ACC112 (cell line): ENCODE measurements at regions not wholly inside any gene's neighbourhood (a gene's known extent, or its start where the extent isn't known, plus 50 kb on each side); places are given as distances from the start of the nearest gene placed in this dataset.

Source experiments
- H2AFZ ChIP-seq: fragments of 200-600 bp; sonication (generic); one replicate; pipeline ENCODE4 v1.6.0; 2017; ENCODE audit warnings: antibody characterized with exemption, low read length; ENCODE audit not compliant: unreplicated experiment
- H3K27ac ChIP-seq: fragments of 200-600 bp; sonication (generic); 2 replicates; pipeline ENCODE4 v1.5.1; 2014; ENCODE audit warnings: low read depth, mild to moderate bottlenecking, antibody characterized with exemption, low read length, moderate library complexity
- H3K27me3 ChIP-seq: fragments of 200-600 bp; sonication (generic); 2 replicates; pipeline ENCODE4 v1.6.1; 2014; ENCODE audit warnings: mild to moderate bottlenecking, antibody characterized with exemption, low read length, moderate library complexity, mixed read lengths; ENCODE audit not compliant: insufficient read depth
- H3K36me3 ChIP-seq: fragments of 200-600 bp; sonication (generic); 2 replicates; pipeline ENCODE4 v1.6.1; 2016; ENCODE audit warnings: mild to moderate bottlenecking, antibody characterized with exemption, low read length, moderate library complexity, mixed read lengths; ENCODE audit not compliant: insufficient read depth
- H3K4me1 ChIP-seq: fragments of 200-600 bp; sonication (generic); one replicate; pipeline ENCODE4 v1.6.1; 2016; ENCODE audit warnings: low read length, mixed read lengths; ENCODE audit not compliant: insufficient read depth, unreplicated experiment, control insufficient read depth
- H3K4me3 ChIP-seq: fragments of 200-600 bp; sonication (generic); 2 replicates; pipeline ENCODE4 v1.5.1; 2014; ENCODE audit warnings: mild to moderate bottlenecking, low read depth, low read length
- H3K79me2 ChIP-seq: fragments of 200-600 bp; sonication (generic); one replicate; pipeline ENCODE4 v1.6.0; 2016; ENCODE audit warnings: low read length; ENCODE audit not compliant: control insufficient read depth, unreplicated experiment, insufficient read depth

DNA sequence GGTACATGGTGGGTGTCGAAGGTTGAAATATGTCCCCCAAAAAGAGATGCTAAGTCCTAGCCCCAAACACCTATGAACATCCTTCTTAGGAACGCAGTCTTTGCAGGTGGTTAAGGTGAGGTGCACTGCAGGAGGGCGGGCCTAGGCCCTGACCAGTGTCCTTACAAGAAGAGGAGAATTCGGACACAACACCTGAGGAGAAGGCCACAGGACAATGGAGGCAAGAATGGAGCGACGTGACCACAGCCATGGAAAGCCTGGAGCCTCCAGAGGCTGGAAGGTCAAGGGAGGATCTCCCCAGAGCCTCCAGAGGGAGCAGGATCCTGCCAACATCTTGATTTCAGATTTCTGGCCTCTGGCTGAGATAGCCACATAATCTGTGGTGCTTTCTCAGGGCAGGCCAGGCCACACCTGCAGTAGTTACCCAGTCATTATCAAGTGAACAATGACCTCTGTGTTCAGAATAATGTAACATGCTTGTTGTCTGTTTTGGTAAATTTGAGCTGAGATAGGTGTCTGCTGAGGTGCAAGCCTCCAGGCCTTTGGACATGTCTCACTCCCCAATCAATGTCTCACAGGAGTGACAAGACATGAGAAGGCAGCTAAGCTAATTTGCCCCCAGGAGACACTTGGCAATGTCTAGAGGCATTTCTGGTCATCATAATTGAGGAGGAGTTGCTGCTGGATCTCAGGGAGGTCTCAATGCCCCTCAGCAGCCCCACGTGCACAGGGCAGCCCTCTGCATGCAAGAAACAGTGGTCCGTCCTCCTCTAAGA is 498.9 kb downstream of the BRD1 start:
- Histone ChIP-seq H2AFZ (no peak overlapping the region), H3K36me3 (no peaks in the 10 kb centered on the region), H3K4me1 (no peaks in the 10 kb centered on the region), H3K4me3 (no peak overlapping the region), H3K27me3 (no peaks in the 10 kb centered on the region), H3K27ac (no peak overlapping the region), H3K79me2 (no peaks in the 10 kb centered on the region)

DNA sequence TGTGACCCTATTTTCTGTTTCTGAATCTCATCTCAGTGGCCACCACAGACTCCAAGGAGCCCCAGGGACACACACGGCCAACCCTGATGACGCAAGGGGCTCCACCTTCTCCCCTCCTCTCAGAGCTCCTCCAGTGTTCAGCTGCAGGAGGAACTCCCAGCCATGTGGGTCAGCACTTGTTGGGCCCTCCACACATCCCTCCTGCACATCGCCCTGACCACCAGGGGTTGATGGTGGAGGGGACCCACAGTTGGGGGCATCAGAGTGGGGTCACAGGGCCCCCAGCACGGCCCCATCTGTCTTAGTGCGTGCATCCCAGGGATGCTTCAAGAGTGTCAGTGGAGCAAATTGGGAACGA is 499.6 kb downstream of the BRD1 start:
- no peak overlapping the region for H2AFZ ChIP-seq
- H3K4me1 ChIP-seq = no peaks in the 10 kb centered on the region
- H3K36me3 ChIP-seq = no peaks in the 10 kb centered on the region
- no peaks in the 10 kb centered on the region for H3K79me2 ChIP-seq
- H3K27ac ChIP-seq = no peak overlapping the region
- H3K27me3 ChIP-seq = no peaks in the 10 kb centered on the region
- no peak overlapping the region for H3K4me3 ChIP-seq

DNA sequence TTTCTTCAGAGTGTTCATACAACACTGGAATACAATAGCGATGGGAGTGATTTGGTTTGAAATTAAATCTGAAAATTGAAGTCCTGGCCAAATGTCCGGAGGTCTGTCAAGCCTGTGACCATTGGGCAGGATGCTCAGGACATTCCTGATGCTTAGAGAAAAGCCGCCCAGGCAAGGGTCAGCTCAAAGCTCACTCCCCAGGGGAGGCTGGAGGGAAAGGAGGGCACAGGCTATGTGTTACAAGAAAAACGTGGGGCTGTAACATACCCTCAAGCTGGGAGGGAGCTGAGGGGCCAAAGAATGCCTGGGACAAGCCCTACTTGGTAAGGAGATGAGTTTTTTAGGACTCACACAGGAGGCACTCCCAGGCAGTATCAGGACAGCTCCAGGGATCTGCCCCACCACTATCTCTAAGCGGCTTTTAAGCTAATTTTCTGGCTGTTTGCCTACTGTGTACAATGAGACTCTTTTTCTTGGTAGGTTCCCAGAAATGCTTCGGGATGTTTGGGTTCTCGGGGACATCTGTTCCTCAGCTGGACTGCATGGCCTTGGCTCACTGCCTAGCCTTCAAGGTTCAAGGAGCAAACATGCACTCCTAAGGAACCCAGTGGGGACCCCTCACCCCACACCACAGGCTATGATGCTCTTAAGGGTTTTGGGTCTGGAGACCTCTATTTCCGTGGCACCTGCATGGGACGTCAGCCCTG is 500.1 kb downstream of the BRD1 start:
- Histone ChIP-seq H3K4me1 (no peaks in the 10 kb centered on the region), H3K4me3 (no peak overlapping the region), H3K79me2 (no peaks in the 10 kb centered on the region), H2AFZ (no peak overlapping the region), H3K27ac (no peak overlapping the region), H3K36me3 (no peaks in the 10 kb centered on the region), H3K27me3 (no peaks in the 10 kb centered on the region)

DNA sequence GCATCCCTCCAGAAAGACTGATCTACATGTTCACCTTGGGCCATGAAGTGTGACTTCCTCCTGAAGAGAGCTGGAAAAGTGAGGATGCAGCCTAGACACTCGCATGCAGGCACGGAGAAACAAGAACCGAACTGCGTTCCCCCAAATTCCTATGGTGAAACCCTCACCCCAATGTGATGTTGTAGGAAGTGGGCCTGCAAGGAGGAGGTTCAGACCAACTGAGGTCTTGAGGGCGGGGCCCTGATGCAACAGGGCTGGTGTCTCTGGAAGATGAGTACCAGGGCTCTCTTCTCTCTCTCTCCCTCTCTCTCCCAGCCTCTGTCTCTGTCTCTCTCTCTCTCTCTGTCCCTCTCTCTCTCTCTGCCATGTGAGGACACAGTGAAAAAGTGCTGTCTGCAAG is 501.1 kb downstream of the BRD1 start:
- Histone ChIP-seq H3K4me1 (no peaks in the 10 kb centered on the region), H3K27ac (no peak overlapping the region), H3K79me2 (no peaks in the 10 kb centered on the region), H3K27me3 (no peaks in the 10 kb centered on the region), H3K36me3 (no peaks in the 10 kb centered on the region), H3K4me3 (no peak overlapping the region), H2AFZ (no peak overlapping the region)

DNA sequence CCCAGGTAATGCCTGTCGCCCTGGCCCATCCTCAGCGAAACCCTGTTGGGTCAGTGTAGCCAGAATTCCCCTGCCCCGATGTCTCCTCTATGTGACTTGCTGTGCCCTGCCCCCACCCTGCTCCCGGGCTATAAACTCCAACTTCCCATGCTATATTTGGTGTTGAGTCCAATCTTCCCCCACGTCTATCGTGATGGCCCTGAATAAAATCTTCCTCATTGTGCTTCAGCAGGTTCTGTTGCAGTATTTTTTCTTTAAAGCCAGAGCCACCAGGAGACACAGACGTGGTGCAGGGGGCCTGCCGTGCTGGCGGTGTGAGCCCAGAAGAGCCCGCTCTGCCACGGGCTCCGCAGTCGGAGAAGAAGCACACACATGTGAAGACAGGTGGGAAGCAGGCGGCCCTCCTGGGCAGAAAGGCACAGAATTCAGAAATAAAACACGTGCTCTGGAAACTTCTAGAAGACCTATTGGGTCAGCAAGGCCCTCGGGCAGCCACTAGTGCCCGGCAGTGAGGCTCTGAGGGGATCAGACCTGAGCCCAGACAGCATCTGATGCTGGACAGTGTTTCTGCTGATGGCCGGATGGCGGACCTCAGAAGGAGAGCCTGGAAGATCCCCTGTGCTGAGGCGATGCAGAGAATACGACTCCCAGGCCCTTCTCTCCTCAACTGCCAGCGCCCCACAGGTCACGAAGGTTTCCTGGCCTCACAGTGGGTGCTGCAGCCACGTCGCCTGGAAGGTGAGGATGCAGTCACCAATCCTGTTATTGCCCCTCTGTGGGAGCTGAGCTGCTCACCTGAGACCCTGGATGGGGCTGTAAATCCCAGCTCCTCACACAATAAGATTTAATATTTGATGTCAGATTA is 501.9 kb downstream of the BRD1 start:
- H2AFZ ChIP-seq = no peak overlapping the region
- H3K4me3 ChIP-seq = no peak overlapping the region
- no peaks in the 10 kb centered on the region for H3K4me1 ChIP-seq
- H3K36me3 ChIP-seq = no peaks in the 10 kb centered on the region
- no peaks in the 10 kb centered on the region for H3K27me3 ChIP-seq
- H3K27ac ChIP-seq = no peak overlapping the region
- no peaks in the 10 kb centered on the region for H3K79me2 ChIP-seq

DNA sequence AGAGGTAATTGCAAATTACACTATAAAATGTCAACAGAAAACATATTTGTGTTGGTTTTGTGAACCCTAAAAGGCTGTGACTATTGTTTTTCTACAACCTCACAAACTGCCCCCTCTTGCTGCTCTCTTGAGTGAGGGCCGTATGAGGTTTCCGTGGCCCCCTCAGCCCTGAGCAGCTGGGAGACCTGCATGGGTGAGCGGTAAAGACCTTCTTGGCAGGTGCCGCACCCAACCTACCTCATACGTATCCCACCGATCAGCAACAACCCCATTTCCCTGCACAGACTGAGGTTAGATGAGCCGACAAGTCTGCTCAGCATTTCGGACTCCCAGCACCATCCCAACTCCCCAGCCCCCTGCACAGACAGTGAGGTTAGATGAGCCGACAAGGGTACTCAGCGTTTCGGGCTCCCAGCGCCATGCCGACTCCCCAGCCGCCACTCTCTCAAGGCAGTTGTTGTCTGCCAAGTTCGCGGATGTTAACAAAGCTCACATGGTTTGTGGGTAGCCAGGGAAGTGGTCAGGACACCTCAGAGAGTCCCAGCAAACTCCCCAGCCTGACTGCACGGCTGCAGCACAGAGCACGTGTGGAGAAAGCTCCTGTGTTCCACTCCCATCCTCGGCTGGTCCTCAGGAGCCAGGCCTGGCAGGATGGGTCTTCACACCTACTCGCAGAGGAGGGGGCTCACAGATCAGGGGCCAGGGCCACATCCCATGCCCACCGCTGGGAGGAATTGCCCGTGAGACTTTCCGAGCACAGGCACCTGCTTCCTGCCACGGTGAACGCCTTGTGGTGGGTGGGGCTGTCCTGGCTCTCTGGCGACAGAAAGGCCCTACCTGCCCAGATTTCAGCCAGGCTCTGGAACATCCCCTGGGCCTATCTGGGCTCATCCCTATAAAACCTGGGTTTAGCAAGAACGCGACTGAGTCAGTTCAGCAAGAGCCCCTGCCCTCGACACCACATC is 502.9 kb downstream of the BRD1 start:
- Histone ChIP-seq H3K4me3 (no peak overlapping the region), H3K79me2 (no peaks in the 10 kb centered on the region), H2AFZ (no peak overlapping the region), H3K4me1 (no peaks in the 10 kb centered on the region), H3K27me3 (no peaks in the 10 kb centered on the region), H3K27ac (no peak overlapping the region), H3K36me3 (no peaks in the 10 kb centered on the region)

DNA sequence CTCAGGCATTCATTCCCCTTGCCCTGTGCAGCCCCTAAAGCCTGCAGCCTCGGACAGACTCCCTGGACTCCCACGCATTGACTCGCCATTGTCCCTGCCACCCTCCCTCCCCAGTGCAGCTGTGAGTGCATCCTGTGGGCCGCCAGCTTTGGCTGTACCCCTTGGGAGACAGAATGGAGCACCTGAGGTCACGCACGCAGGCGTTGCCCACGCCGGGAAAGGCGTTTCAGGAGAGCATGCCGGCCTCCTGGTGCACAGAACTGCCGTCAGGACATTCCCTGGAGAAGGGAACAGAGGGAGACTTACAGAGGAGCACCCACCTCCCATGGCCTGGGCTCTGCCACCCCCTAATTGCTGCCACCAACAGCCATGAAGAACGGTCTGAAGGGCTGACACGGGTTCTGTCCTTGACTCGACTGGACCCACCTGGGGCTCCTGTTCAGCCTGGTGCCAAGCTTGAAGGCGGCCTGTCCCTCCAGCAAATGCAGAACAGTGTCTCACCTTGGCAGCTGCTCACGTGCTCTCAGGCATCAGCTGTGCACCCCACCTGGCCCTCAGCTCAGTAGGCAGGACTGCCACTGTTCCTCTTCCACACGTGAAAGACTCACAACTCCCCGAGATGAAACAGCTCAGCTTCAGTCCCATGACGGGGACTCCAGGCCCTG is 503.8 kb downstream of the BRD1 start:
- no peaks in the 10 kb centered on the region for H3K36me3 ChIP-seq
- H3K4me3 ChIP-seq = no peak overlapping the region
- no peaks in the 10 kb centered on the region for H3K27me3 ChIP-seq
- H2AFZ ChIP-seq = no peak overlapping the region
- H3K79me2 ChIP-seq = no peaks in the 10 kb centered on the region
- H3K27ac ChIP-seq = no peak overlapping the region
- H3K4me1 ChIP-seq = no peaks in the 10 kb centered on the region

DNA sequence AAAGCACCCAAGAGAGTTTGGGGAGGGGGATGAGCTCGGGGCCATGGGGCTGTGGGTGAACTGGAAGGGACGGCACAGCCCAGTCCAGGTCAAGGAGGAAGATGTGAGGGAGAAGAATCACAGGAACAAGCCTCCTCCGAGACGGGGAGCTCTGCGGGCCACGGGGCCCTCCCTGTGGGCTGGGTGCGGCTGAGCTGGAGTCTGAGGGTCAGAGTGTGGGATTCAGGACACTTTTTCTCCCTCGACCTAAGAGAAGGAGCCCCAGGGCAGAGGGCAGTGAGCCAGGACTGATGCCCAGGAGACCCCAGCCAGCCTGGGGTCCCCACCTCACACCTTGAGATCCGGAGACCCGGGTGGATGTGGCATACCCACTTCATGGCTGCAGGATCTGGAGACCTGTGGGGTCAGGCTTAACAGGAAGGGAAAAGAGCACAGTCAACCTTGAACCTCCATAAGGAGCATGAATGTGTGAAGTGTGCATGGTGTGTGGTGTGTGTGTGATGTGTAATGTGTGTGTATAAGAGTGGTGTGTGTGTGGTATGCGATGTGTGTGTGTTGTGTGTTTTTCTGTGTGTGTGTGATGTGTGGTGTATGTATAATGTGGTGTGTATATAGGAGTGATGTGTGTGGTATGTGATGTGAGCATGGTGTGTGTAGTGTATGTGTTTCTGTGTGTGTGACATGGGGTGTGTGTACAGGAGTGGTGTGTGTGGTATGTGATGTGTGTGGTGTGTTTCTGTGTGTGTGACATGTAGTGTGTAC is 504.6 kb downstream of the BRD1 start:
- H2AFZ ChIP-seq = no peak overlapping the region
- H3K79me2 ChIP-seq = no peaks in the 10 kb centered on the region
- no peak overlapping the region for H3K27ac ChIP-seq
- H3K36me3 ChIP-seq = no peaks in the 10 kb centered on the region
- no peak overlapping the region for H3K4me3 ChIP-seq
- no peaks in the 10 kb centered on the region for H3K27me3 ChIP-seq
- H3K4me1 ChIP-seq = no peaks in the 10 kb centered on the region

DNA sequence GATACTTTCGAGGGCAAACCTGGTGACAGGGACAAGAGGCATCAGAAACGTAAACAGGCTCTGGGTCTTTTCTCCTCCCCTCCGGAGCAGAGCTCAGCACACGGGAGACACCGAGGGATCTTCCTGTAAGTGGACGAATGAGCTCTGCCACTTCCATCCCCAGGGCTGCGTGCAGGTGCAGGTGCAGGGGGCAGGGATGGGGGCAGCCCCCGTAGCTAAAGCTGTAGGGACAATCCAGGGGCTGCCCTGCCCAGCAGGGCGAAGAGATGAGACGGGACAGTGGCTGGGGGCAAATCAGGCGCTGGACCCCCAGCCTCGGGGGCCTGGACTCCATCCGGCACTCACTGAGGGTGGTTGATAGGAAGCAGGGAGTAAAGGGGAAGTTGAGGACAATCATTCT is 505.4 kb downstream of the BRD1 start:
- Histone ChIP-seq H3K4me3 (no peak overlapping the region), H2AFZ (no peak overlapping the region), H3K4me1 (no peaks in the 10 kb centered on the region), H3K79me2 (no peaks in the 10 kb centered on the region), H3K27me3 (no peaks in the 10 kb centered on the region), H3K36me3 (no peaks in the 10 kb centered on the region), H3K27ac (no peak overlapping the region)
